NCI-H1105 (cell line): ENCODE measurements at regions not wholly inside any gene's neighbourhood (a gene's known extent, or its start where the extent isn't known, plus 50 kb on each side); places are given as distances from the start of the nearest gene placed in this dataset.
"Not testable (repeated sequence)": the region's sequence is repeated elsewhere in the genome, so short reads cannot be mapped to it uniquely, and the experiment has no call there.

Source experiments
- DNase-seq: peaks from one replicate; lab custom pipeline; 2025; lab: John Stamatoyannopoulos, UW

DNA sequence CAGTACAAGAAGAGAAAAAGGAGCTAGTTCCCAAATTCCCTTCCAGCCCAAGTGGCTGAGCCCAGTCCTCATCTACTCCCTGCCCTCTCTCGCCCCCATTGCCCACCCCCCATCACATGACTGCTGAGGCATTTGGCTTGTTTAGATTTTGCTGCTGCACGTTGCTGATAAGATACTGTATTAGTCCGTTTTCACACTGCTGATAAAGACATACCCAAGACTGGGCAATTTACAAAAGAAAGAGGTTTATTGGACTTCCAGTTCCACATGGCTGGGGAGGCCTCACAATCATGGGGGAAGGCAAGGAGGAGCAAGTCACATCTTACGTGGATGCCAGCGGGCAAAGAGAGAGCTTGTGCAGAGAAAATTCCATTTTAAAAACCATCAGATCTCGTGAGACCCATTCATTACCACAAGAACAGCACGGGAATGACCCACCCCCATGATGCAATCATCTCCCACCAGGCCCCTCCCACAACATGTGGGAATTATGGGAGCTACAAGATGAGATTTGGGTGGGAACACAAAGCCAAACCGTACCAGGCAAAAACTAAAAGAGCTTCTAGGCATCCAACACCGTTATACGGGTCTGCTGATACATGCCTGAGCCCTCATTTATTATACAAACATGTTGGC lies 243.4 kb downstream of the NUAK1 start:
- not testable (repeated sequence) for DNase-seq

DNA sequence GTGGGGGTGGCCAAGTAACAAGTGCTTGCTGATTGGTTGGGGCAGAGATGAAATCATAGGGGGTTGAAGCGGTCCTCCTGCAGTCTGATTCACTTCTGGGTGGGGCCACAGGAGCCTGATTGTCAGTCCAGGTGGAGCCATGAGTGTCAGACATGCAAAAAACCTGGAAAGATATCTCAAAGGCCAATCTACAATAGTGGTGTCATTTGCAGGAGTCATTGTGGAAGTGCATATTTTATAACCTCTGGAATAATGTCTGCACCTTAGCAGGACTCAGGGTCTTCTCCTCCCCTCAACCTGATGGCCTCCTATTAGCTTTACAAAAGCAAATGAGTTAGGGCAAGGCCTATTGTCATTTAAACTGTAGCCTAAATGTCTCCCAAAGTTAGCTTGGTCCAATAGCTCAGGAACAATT lies 241.4 kb downstream of the NUAK1 start:
- DNase-seq: no peak

DNA sequence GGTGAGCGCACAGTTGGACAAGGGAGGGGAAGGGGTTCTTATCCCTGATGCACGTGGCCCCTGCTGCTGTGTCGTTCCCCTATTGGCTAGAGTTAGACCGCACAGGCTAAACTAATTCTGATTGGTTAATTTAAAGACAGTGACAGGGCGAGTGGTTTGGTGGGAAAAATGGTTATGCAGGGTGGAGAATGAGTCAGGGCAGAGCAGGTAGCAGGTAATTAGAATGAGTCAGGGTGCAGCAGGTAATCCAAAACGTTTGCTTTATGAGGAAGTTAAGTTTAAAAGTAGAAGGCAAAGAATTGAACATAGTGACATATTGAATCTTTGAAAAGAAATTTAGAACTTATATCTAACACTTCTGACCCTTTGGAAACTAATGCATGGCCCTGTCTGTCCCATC lies 240.5 kb downstream of the NUAK1 start:
- not testable (repeated sequence) for DNase-seq

DNA sequence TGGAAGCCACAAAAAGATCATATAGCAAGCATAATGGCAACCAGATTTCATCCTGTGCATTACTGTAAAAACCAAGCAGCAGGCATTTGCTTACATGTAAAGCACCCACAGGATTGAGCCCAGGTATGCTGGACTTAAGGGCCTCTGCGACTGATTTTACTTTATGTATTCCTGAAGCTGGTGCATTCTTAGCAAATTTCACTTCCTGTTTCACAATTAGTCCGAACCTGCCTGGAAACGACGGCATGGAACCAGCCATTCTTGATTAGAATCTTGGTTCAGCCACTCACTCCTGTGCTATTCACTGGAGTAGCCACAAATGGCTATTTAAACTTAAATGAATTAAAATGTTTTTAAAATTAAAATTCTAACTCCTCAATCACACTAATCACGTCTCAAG lies 239.2 kb downstream of the NUAK1 start:
- DNase-seq: no peak

DNA sequence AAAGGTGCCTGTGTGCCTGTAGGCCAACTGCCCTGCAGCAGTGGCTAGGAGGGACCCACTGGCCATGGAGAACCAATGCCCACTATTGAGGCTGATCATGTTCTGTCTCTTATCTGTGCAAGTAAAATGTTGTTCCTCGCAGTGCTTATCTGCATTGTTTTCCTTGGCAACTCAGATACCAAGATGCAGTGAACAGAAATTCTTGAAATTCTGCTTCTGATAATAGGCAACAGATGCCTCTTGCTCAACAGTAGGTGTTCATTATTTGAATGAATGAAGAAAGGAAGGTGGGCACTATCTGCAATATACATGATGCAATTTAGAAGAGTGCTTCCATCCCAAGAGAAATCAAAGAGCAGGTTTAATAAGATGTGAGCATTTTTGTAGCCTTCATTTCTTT lies 232.2 kb downstream of the NUAK1 start:
- DNase-seq: no peak

DNA sequence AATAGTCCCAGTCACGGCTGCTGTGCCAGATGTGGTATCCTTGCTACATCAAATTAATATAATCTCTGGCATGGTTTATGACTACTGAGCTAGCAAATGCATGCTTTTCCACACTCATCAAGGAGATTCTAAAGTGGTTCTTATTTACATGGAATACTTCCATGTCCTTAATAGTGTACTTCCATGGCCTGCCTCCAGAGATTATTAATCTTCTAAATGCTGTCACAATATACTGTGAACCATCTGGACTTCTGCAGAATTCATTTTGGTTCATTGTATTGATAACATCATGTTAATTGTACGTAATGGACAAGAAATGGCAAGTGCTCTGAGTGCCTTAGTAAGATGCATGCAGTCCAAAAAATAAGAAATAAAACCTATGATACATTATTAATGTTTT lies 230.8 kb downstream of the NUAK1 start:
- DNase-seq: no peak

DNA sequence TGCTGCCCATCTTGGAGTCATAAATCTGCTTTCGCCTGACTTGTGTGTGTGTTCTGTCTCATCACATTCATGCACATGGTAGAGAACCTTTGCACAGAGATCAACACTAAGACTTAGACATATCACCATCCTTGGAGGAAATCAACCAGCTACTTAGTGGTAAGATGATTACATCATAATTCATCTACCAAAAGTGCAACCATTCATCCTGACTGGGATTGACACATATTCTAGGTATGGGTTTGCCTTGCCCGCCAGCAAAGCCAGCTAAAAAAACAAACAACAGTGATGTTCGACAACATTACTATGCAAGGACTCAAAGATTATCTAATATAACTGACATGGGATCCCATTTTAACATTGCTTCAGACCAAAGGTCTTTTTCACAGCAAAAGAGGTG lies 228.7 kb downstream of the NUAK1 start:
- DNase-seq: no peak

DNA sequence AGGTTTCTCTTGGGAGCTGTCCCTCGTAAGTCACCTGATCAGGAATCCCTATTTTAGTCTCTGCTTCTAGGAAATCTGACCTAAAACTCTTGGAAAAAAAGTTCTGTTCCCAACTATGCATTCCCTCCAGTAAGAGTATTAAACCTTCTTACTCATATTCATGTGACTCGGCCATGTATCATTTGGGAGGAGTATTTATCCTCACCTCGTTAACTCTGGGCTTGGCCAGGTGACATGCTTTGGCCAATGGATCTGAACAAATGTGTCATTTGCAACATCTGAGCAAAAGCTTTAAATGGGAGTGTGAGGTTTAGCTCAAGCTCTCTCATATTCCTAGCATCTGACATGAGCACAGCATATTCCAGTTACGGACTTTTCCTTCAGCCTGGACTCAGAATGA lies 226.8 kb downstream of the NUAK1 start:
- no peak for DNase-seq

DNA sequence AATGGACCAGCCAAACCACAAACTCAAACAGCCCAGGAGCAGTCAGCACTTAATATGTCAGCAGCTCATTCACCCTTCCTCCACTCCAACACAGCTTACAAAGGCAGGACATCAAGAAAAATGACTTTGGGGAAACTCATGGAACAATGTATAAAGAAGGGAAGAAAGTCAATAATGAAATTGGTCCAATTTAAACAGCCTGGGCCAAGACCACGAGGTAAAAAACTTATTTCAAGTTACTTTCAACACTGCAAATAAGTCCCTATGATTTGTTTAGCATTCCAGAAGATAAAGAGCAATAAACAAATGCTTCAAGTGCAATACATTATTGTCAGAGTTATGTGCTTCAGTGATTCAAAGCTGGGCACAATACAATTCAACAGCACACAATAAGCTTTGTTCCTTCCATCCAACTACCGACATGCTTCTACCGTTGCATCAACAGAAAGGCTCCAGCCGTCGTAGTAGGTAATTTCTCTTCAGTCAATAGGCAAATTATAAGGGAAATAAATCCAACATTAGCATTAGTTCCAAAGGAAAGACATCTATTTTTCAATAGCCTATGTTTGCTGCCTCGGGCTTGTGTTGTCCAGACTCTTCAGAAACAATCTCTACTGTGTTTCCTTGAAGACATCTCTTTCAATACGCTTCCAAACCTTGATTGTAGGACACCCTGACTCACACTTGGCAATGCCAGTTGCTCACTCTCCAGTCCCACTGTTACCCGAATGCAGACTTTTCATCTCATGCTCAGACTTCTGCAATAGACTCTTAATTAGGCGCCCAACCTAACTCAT lies 225.7 kb downstream of the NUAK1 start:
- DNase-seq: no peak

DNA sequence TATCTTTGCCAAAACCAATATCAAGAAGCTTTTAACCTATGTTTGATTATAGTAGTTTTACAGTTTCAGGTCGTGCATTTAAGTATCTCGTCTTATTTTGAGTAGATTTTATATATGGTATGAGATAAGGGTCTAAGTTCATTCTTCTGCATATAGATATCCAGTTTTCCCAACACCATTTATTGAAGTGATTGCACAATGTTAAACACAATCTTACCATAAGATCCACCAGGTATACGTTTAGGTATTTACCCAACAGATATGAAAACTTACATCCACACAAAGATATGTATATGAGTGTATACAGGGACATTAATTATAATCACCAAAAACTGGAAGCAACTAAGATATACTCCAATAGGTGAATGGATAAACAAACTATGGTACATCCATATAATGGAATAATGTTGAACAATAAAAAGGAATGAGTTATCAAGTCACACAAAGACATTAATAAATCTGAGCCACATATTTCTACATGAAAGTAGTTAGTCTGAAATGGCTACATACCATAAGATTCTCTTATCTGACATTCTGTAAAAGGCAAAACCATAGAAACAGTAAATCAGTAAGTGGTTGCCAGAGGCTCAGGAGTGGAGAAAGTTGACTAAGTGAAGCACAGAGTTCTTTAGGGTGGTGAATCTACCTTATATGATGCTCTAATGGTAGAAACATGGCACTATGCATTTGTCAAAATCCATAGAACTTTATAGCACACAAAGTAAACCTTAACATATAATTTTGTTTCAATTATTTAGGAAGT lies 222.6 kb downstream of the NUAK1 start:
- DNase-seq: no peak

DNA sequence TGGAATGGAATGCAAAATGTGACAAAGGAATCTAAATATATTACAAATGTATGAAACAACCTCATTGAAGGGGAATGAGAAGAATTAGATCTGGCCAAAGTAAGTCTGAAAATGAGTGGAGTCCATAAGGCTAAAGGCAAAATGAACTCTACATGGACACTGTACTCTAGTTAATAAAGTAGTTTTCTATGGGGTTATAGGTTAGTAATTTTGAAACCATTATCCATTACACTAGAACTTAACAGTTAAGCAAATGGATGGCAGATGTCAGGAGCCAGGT lies 222.1 kb downstream of the NUAK1 start:
- DNase-seq: no peak

DNA sequence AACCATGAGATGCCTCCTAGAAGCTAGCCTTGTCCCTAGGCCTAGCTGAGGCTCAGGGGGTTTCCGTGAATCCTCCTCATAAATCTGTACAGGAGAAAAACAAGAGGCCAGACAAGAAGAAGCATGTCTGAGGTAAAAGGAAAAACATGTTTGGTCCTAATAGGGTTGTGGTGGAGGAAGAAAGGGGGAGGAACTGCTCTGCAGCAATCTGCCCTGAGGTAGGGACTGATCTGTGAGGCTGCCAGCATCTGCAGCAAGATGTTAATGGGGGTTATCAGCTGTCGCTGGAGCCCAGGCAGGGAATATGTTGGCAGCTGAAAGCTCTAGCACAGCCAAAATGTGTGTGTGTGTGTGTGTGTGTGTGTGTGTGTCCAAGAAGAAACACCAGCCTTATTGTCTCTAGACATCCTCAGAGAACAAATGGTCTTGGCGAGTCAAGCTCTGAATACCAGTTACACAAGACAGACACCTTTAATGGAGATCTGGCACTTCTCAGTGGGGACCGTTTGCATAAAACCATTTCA lies 218.5 kb downstream of the NUAK1 start:
- DNase-seq: peak; percentile 73

DNA sequence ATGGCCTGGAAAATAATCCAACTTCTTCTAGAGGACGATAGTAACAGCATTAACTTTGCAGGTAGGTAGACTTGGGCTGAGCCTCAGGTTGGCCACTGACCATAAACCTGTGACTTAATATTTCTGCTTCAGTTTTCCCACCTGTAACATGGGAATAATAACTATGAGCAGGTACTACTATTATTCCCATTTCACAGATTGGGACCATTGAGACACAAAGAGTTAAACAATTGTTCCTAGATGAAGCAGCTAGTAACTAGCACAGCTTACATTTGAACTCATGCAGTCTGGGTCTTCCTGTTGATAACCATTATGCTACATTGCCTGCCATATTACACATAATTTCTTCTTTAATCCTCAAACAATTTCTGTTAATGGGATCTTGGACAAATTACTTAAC lies 217.7 kb downstream of the NUAK1 start:
- DNase-seq: no peak

DNA sequence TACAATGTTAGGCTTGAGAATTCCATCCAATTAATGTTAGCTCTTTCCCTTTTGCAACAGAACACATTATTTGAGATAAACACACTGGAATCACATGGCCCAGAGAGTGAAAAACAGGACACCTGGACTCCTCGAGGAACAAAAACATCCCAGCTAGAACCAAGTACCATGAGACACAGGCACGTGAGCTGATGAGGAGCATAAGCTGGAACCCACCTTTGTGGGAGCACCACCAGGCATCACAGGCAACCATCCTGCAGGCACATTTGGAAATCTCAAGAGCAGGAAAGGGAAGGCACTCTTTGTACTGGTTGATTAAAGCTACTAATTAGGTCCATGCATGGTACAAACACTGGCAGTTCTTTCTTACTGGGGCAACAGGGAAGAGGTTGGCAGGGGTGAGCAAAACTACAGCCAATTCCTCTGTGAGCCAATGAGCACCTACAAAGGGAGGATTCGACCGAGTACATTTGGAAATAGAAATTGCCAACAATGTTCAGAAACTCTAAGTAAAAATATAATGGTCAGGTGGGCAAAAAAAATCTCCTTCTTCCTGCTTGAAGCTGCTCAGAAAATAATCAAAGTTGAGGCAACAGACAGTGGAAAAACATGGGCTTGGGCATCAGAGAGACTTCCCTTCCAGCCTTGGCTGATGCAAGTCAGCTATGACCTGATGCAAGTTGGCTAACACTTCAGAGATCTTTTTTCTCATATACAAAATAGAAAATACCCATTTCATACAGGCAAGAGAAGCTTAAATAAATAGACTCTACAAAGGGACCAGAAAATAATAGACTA lies 216.7 kb downstream of the NUAK1 start:
- DNase-seq: no peak

DNA sequence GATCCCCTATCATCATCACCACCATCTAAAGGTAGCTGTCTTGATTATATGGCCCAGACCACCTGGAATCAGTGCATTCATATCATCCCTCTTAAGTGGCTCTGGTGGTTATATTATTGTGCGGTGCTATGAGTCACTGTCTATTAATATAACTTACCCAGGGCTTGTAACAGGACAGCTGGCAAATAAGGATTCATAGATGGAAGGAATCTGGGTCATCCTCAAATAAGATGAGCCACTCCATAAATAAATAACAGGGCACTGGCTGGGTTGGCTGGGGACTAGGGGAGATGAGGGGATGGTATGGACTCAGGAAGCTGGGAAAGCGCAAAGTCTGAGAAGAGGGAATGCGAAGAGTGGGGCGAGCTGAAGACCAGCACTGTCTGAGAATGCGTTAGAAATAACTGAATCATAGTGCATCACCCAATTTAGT lies 216.1 kb downstream of the NUAK1 start:
- no peak for DNase-seq

DNA sequence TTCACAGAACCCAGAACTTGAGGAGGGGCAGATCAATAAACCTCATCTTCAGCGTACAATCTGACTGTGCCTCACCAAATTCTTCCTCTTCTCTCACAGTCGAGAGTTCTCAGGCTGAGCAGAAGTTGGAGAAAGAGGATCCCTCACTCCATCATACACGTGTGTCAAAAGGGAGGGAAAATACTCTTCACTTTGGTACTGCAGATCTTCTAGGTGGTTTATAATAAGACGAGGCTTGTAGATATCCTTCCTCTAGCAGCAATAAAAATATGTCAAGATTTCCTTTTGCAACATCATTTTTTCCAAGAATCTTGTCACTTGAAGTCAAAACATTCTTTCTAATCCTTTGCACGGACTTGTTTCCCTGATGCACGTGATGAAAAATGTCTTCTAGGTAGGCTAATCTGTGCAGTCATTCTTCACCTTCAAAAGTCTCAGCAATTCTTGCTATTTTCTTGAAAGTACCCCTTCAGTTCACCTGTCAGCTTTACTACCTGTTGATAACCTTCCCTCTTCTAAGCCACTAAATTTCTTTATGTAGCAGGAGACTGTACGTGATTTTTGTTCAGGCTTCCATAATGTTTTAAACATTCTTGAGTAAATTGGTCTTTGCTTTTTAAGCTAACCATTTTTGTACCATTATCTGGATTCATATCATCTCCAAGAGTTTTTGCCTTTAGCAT lies 214.1 kb downstream of the NUAK1 start:
- DNase-seq: no peak

DNA sequence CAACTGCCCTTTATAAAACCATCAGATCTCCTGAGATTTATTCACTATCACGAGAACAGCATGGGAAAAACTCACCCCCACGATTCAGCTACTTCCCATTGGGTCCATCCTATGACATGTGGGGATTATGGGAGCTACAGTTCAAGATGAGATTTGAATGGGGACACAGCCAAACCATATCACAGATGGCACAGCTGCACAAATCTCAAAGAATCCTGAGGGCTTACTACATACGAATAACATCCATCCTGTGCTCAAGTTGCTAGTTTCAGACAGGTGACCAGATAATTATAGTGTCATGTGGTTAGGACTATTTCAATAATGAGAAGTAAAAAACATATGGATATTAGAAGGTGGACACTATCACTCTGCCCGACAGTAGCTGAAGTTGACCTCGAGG lies 211.2 kb downstream of the NUAK1 start:
- no peak for DNase-seq

DNA sequence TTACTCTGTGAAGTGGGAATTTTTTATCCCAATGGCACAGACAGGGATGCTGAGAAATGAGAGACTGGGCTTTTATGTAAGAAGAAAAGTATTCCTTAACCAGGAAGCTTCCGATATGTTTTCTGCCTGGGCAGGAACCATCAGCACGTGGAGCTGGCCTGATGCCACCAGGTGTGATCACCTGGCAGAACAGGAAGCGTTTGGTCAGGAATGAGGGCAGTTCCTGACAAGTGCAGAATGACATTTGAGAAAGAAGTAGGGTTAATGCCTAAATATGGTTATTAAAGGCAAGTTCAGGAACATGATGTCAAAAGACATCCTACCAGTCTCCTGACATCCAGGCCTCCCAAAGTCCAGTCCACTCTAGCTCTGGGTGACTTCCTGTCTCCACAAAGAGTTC lies 210.3 kb downstream of the NUAK1 start:
- no peak for DNase-seq

DNA sequence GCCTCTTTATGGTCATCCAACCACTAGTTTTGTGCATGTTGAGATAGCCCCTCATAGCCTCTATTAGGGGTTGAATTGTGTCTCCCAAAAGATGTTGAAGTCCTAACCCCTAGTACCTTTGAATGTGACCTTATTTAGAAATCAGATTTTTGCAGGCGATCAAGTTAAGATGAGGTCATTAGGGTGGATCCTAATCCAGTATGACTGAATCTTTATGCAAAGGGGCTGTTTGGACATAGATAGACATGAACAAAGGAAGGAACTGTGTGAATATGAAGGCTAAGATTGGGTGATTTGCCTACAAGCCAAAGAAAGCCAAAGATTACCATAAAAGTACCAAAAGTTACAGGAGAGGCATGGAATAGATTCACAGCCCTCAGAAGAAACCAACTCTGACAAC lies 209.6 kb downstream of the NUAK1 start:
- DNase-seq: no peak

DNA sequence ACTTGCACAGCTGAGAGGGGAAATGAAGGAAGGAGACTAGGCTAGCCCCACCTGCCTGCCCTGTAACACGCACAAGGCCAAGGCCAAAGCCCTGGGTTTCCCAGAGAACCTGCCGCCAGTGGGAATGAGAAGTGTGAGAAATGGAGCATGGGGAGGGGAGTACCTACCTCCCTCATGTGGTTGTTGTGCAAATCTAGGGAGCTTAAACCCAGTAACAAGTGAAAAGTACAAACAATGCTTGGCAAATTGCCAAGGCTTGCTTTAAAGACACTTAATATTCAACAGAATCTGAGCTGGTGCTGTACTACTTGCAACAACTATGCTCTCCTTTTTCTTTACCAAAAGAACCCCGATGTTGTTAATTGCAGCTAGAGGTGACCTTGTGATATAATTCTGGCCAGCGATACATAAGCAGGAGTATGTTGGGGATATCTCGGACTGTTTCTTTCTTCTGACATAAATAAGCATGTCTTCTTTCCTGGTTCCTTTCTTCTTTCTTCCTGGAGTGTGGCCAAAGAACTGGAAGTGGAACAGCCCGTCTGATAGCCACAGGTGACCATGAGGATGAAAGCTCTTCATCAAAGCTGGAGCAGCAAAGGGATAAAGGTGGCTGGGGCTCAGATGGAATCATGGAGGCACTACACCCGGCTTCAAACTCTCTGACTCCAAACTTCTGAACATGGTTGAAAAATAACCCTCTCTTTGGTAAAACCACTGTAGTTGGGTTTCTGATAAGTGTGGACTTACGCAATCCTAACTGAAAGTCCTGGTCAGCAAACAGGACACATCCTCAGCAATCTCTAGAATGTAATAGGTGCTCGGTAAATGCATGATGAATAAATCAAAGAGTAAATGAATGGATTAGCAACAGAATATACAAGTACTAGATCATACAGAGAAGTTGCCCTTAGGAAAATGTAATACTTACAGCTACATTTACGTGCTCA lies 207.9 kb downstream of the NUAK1 start:
- DNase-seq: no peak
